ENCODE measurements at regions not wholly inside any gene's neighbourhood (a gene's known extent, or its start where the extent isn't known, plus 50 kb on each side); places are given as distances from the start of the nearest gene placed in this dataset.
"Not testable (repeated sequence)": the region's sequence is repeated elsewhere in the genome, so short reads cannot be mapped to it uniquely, and the experiment has no call there.

GRCh38 chr2:117519721-117520120, 294.8 kb upstream of the DDX18 start:
- no peak for DNase-seq (ENCODE audit: low spot score)

- DNase-seq (ENCODE audit: low spot score): no peak
Observed at GRCh38 chr2:117523267-117523666, 291.2 kb upstream of the DDX18 start.

- DNase-seq (ENCODE audit: low spot score): no peak
Observed at GRCh38 chr2:117523711-117524238, 290.7 kb upstream of the DDX18 start.

- no peak for DNase-seq (ENCODE audit: low spot score)
Observed at GRCh38 chr2:117536139-117536538, 278.4 kb upstream of the DDX18 start.

- DNase-seq (ENCODE audit: low spot score): no peak
Observed at GRCh38 chr2:117537032-117537431, 277.5 kb upstream of the DDX18 start.

- no peak for DNase-seq (ENCODE audit: low spot score)
Observed at GRCh38 chr2:117551858-117552257, 262.6 kb upstream of the DDX18 start.

GRCh38 chr2:117553448-117553847, 261.0 kb upstream of the DDX18 start:
- DNase-seq (ENCODE audit: low spot score): no peak

- DNase-seq (ENCODE audit: low spot score): no peak
Observed at GRCh38 chr2:117555965-117556364, 258.5 kb upstream of the DDX18 start.

GRCh38 chr2:117557626-117558025, 256.9 kb upstream of the DDX18 start:
- DNase-seq (ENCODE audit: low spot score): no peak

GRCh38 chr2:117562654-117563053, 251.8 kb upstream of the DDX18 start:
- DNase-seq (ENCODE audit: low spot score): no peak

GRCh38 chr2:117571590-117572349, 242.7 kb upstream of the DDX18 start:
- DNase-seq (ENCODE audit: low spot score): no peak

- DNase-seq (ENCODE audit: low spot score): no peak
Observed at GRCh38 chr2:117587310-117587709, 227.2 kb upstream of the DDX18 start.

- no peak for DNase-seq (ENCODE audit: low spot score)
Observed at GRCh38 chr2:117603060-117603459, 211.4 kb upstream of the DDX18 start.

- DNase-seq (ENCODE audit: low spot score): no peak
Observed at GRCh38 chr2:117603567-117603966, 210.9 kb upstream of the DDX18 start.

- no peak for DNase-seq (ENCODE audit: low spot score)
Observed at GRCh38 chr2:117607202-117607601, 207.3 kb upstream of the DDX18 start.

- no peak for DNase-seq (ENCODE audit: low spot score)
Observed at GRCh38 chr2:117613101-117613500, 201.4 kb upstream of the DDX18 start.

GRCh38 chr2:117614296-117614695, 200.2 kb upstream of the DDX18 start:
- DNase-seq (ENCODE audit: low spot score): no peak

GRCh38 chr2:117614823-117615534, 199.5 kb upstream of the DDX18 start:
- no peak for DNase-seq (ENCODE audit: low spot score)

- DNase-seq (ENCODE audit: low spot score): no peak
Observed at GRCh38 chr2:117618607-117619006, 195.9 kb upstream of the DDX18 start.

GRCh38 chr2:117621326-117621725, 193.2 kb upstream of the DDX18 start:
- no peak for DNase-seq (ENCODE audit: low spot score)

GRCh38 chr2:117623175-117623574, 191.3 kb upstream of the DDX18 start:
- DNase-seq (ENCODE audit: low spot score): not testable (repeated sequence)

GRCh38 chr2:117631152-117631945, 183.1 kb upstream of the DDX18 start:
- no peak for DNase-seq (ENCODE audit: low spot score)
